Hepatocyte (in vitro differentiated cells): ENCODE measurements at regions not wholly inside any gene's neighbourhood (a gene's known extent, or its start where the extent isn't known, plus 50 kb on each side); places are given as distances from the start of the nearest gene placed in this dataset.

Source experiments
- EZH2phosphoT487 ChIP-seq: fragments of 200-600 bp; sonication (generic); IDR thresholded peaks from one replicate; pipeline ENCODE4 v1.6.1; 2018; ENCODE audit warnings: antibody characterized with exemption, mild to moderate bottlenecking, low read depth, moderate library complexity; ENCODE audit not compliant: unreplicated experiment, severe bottlenecking
- TF ChIP-seq, protein P1 (sequence below): fragments of 200-600 bp; sonication (generic); IDR thresholded peaks from 2 replicates; pipeline ENCODE4 v1.5.1; 2016; ENCODE audit warnings: antibody characterized with exemption, mild to moderate bottlenecking; ENCODE audit not compliant: poor library complexity

DNA sequence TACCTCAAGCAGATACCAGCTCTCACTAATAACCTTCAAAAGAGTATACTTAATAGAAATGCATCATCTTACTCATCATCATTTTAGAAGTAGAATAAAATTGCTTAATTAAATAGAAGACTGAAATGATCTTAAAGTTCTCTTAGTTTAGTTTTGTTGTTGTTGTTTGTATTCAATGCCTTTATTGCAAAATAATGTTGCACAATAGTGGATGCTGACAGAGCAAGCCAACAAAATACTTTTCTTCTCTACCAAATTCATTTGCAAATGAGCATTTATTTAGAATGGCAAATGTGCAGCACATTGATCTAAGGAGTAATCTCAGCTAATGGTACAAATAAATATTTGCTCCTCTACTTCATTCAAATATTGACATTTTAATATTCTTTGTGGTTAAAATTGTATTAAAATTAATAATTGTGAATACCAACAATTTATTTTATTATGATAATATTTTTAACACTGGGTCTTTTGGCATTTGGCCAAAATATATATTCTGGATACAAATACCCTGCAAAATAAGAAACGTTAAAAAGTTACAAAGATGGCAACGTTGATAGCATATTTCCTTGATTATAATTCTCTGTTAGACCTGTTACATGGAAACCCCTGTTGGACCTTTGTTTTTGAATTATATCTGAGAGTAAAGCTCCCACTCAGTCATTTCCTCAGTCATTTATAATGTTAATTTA lies 496.1 kb downstream of the RERGL start:
- TF ChIP-seq, protein P1, sequence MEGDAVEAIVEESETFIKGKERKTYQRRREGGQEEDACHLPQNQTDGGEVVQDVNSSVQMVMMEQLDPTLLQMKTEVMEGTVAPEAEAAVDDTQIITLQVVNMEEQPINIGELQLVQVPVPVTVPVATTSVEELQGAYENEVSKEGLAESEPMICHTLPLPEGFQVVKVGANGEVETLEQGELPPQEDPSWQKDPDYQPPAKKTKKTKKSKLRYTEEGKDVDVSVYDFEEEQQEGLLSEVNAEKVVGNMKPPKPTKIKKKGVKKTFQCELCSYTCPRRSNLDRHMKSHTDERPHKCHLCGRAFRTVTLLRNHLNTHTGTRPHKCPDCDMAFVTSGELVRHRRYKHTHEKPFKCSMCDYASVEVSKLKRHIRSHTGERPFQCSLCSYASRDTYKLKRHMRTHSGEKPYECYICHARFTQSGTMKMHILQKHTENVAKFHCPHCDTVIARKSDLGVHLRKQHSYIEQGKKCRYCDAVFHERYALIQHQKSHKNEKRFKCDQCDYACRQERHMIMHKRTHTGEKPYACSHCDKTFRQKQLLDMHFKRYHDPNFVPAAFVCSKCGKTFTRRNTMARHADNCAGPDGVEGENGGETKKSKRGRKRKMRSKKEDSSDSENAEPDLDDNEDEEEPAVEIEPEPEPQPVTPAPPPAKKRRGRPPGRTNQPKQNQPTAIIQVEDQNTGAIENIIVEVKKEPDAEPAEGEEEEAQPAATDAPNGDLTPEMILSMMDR = no peak
- TF ChIP-seq EZH2phosphoT487 = no peak
